Testis (tissue), 2 donors: ENCODE measurements at regions not wholly inside any gene's neighbourhood (a gene's known extent, or its start where the extent isn't known, plus 50 kb on each side); places are given as distances from the start of the nearest gene placed in this dataset.

ENCODE experiments used
- DNase-seq: peaks from one replicate; pipeline ENCODE4 v3.0.0-alpha.2; 2019
- H3K27ac ChIP-seq, 2 donors: fragments of 200-600 bp; sonication (generic); one replicate each; pipeline ENCODE4 v1.5.1; 2019
- H3K27me3 ChIP-seq: fragments of 200-600 bp; sonication (generic); one replicate; pipeline ENCODE4 v1.5.1; 2019
- H3K36me3 ChIP-seq: fragments of 200-600 bp; sonication (generic); one replicate; pipeline ENCODE4 v1.5.1; 2017; ENCODE audit warnings: low read depth; ENCODE audit errors: missing control alignments
- H3K4me1 ChIP-seq: fragments of 200-600 bp; sonication (generic); one replicate; pipeline ENCODE4 v1.5.1; 2019
- H3K4me3 ChIP-seq, 2 donors: fragments of 200-600 bp; sonication (generic); one replicate each; pipeline ENCODE4 v1.5.1; 2017 to 2019
- H3K9me3 ChIP-seq: fragments of 200-600 bp; sonication (generic); one replicate; pipeline ENCODE4 v1.5.1; 2017
- POLR2A ChIP-seq: fragments of 450-650 bp; IDR thresholded peaks from one replicate; pipeline ENCODE4 v1.6.1; 2017; ENCODE audit warnings: antibody characterized with exemption, mild to moderate bottlenecking, moderate library complexity
- WGBS, 2 donors: methylation state at CpG; one replicate each; pipeline ENCODE4 v1.1.5; 2018; 5-methylcytosine and 5-hydroxymethylcytosine counted together
- intact Hi-C: fragments of 100-400 bp; cut with DNase I; formaldehyde crosslinking; loops from one replicate; pipeline ENCODE4 v1.15.1; 2023; ENCODE audit warnings: low total_unique reads
- TF ChIP-seq, protein P1 (sequence below), 3 experiments: fragments of 450-650 bp in 2 of 3; fragments of 200-600 bp in 1 of 3; sonication (generic) in 1 of 3; IDR thresholded peaks; one replicate each; pipeline ENCODE4 v1.5.1; 2016 to 2019; ENCODE audit warnings: antibody characterized with exemption in 3 of 3, mild to moderate bottlenecking in 2 of 3, moderate library complexity in 1 of 3

DNA sequence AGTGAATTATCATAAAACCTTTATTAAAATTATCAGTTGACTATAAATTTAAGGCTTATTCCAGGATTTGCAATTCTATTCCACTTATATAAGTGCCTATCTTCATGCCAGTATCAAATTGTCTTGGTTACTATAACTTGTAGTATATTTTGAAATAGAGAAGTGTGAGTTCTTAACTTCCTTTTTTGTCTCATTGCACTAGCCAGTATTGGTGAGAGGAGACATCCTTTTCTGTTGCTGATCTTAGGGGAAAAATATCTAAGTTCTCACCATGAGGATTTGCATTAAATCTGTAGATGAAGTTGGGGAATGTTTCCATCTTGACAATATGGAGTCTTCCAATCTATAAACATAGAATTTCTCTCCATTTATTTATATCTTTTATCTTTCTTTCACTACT lies 104.2 kb upstream of the MKI67 start:
- intact Hi-C loops: no loop called here
- H3K4me3 ChIP-seq: no peak overlapping the region
- no peaks in the 10 kb centered on the region for H3K4me1 ChIP-seq
- no peak for DNase-seq
- no peaks in the 10 kb centered on the region for H3K9me3 ChIP-seq
- no peaks in the 10 kb centered on the region for H3K36me3 ChIP-seq
- TF ChIP-seq, protein P1, sequence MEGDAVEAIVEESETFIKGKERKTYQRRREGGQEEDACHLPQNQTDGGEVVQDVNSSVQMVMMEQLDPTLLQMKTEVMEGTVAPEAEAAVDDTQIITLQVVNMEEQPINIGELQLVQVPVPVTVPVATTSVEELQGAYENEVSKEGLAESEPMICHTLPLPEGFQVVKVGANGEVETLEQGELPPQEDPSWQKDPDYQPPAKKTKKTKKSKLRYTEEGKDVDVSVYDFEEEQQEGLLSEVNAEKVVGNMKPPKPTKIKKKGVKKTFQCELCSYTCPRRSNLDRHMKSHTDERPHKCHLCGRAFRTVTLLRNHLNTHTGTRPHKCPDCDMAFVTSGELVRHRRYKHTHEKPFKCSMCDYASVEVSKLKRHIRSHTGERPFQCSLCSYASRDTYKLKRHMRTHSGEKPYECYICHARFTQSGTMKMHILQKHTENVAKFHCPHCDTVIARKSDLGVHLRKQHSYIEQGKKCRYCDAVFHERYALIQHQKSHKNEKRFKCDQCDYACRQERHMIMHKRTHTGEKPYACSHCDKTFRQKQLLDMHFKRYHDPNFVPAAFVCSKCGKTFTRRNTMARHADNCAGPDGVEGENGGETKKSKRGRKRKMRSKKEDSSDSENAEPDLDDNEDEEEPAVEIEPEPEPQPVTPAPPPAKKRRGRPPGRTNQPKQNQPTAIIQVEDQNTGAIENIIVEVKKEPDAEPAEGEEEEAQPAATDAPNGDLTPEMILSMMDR (IDR thresholded peaks at IDR 0.05): no peak
- no peak for TF ChIP-seq POLR2A
- H3K27me3 ChIP-seq: no peaks in the 10 kb centered on the region
- no peak overlapping the region for H3K27ac ChIP-seq

DNA sequence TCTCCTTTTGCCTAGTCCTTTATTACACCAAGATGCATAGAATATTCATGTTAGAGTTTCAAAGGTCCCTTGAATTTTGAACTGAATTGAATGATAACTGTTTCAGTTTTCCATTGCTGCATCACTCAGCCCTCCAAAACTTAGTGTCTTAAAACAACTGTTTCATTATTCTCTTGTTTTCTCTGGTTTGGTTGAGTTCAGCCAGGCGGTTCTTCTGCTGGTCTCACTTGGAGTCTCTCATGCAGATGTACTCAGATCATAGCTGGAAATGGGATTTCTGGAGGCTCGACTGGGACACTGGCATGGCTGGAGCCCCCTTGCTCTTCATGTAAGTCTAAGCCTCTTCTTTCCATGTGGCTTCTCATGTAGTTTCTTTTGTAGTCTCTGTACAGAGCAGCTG lies 107.2 kb upstream of the MKI67 start:
- Histone ChIP-seq H3K4me1 (no peaks in the 10 kb centered on the region), H3K27me3 (no peaks in the 10 kb centered on the region), H3K36me3 (no peaks in the 10 kb centered on the region), H3K27ac (no peak overlapping the region), H3K9me3 (no peaks in the 10 kb centered on the region), H3K4me3 (no peak overlapping the region)
- no peak for TF ChIP-seq POLR2A
- TF ChIP-seq, protein P1 (IDR thresholded peaks at IDR 0.05): no peak
- intact Hi-C loops: no loop called here
- no peak for DNase-seq
- 92 to 93% methylated on average over 2 of the region's 2 CpGs for WGBS, 2 donors

DNA sequence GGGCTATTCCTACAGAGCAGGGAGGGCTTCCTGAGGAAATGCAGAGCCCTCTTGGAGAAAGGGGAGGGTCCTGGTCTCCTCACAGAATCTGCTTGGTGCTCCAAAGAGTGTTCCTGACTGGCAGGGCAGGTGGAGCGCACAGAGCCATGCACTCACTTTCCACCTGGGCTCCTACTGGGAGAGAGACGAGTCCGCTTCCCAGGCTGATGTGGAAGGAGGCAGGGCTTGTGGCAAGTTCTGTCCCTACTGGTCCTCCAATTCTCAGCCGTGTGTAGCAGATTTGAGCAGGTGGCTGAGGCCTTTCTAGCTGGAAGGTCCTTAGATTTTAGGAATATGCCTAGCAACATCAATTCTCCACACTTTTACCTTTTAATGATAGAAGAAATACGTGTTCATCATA lies 111.5 kb upstream of the MKI67 start:
- intact Hi-C loops: no loop called here
- H3K4me1 ChIP-seq: no peaks in the 10 kb centered on the region
- H3K4me3 ChIP-seq: no peak overlapping the region
- 83 to 87% methylated on average over 3 to 5 of the region's 5 CpGs for WGBS, 2 donors
- no peaks in the 10 kb centered on the region for H3K27me3 ChIP-seq
- no peak overlapping the region for H3K27ac ChIP-seq
- H3K9me3 ChIP-seq: no peaks in the 10 kb centered on the region
- no peak for DNase-seq
- H3K36me3 ChIP-seq: no peaks in the 10 kb centered on the region
- TF ChIP-seq, protein P1 (IDR thresholded peaks at IDR 0.05): no peak
- TF ChIP-seq POLR2A: no peak

DNA sequence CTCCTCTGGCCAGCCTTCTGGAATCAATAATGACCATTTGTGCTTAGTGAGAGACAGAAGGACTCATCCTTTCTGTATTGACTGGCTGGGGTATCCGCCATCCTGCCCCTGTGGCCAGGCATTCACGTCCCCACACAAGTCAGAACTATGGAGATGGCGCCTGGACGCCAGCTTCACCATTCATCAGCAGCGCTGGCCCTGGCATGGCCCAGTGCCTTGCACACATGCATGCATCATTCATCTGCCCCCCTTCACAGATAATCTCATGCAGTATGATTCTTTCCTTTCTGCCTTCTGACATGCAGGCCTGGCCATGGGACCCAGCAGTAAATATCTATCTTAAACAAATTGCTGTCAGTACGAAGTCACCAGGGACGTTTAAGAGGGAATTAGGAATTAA lies 114.8 kb upstream of the MKI67 start:
- H3K4me3 ChIP-seq: no peak overlapping the region
- H3K4me1 ChIP-seq: no peaks in the 10 kb centered on the region
- no peak overlapping the region for H3K27ac ChIP-seq
- TF ChIP-seq POLR2A: no peak
- TF ChIP-seq, protein P1 (IDR thresholded peaks at IDR 0.05): no peak
- no peaks in the 10 kb centered on the region for H3K36me3 ChIP-seq
- WGBS, 2 donors: 89 to 92% methylated on average over 7 of the region's 7 CpGs
- no peaks in the 10 kb centered on the region for H3K27me3 ChIP-seq
- intact Hi-C loops: no loop called here
- no peaks in the 10 kb centered on the region for H3K9me3 ChIP-seq
- no peak for DNase-seq

DNA sequence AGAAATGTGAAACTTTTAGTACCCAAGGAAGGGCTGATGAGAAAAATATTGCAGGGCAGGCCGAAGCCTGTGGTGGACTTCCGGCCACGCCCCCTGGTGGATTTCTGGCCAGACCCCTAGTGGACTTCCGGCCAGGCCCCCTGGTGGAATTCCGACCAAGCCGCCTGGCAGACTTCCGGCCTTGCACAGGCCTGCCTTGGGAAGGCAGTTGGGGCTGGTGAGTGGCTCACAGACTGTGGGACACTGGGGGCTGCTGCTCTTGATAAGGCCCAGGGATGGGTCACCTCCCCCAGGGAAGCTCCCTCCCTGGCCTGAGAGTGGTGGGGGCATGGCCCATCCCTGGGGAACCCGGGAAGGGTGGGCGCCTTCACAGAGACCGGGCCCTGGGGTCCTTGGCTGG lies 116.4 kb upstream of the MKI67 start:
- TF ChIP-seq, protein P1 (IDR thresholded peaks at IDR 0.05): peak in 1 of 3 experiments; percentile 4
- TF ChIP-seq POLR2A: no peak
- H3K36me3 ChIP-seq: no peaks in the 10 kb centered on the region
- peak; percentile 31 for DNase-seq
- 49 to 75% methylated on average over 6 to 10 of the region's 10 CpGs for WGBS, 2 donors
- intact Hi-C loops: no loop called here
- no peaks in the 10 kb centered on the region for H3K4me1 ChIP-seq
- no peaks in the 10 kb centered on the region for H3K27me3 ChIP-seq
- H3K4me3 ChIP-seq: no peak overlapping the region
- no peaks in the 10 kb centered on the region for H3K9me3 ChIP-seq
- H3K27ac ChIP-seq: no peak overlapping the region
